Kidney capillary endothelial cell (primary cell): ENCODE measurements at regions not wholly inside any gene's neighbourhood (a gene's known extent, or its start where the extent isn't known, plus 50 kb on each side); places are given as distances from the start of the nearest gene placed in this dataset.
"Not testable (repeated sequence)": the region's sequence is repeated elsewhere in the genome, so short reads cannot be mapped to it uniquely, and the experiment has no call there.

Experiments
- DNase-seq: peaks from one replicate; pipeline ENCODE4 v3.0.0-alpha.2; 2018; ENCODE audit warnings: low spot score

DNA sequence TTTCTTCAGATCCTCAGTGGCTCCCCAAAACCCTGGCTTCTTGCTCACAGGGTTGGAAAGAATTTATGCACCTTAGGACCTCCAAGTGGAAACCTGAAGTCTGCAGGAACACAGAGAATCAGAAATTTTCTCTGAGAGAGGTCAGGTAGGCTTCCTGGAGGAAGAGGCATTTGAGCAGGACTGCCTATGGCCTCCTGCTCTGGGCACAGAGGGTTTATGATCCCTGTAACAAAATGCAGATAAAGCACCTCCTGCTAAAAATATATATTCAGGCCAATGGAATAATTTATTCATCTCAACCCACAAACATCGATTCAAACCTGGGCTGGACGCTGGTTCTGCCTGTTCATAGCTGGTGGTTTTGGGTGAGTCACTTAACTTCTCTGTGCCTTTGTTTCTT, 68.1 kb upstream of the FGF3 start:
- no peak for DNase-seq

DNA sequence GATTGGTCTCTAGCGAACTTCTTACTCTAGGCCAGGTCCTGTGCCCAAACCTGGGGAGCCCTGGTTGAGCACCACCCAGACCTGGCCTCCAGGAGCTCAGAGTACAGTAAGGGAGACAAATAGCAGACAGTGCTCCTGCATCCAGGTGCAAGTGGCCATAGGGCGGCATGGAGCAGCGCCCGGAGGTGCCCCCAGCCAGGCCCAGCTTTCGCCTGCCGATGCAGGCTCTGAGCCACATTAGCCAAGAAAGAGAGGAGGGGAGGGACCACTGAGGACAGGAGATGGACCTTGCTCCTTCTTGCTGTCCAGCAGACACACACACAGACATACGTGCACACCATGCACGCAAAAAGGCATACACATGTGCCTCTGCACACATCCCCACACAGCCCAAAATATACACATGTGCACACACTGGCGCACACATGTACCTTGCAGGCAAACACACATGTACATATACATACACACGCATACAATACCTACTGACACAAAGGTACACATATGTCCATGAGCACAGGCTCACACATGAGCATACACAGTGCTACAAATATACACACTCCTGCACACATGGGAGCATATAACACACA, 68.7 kb upstream of the FGF3 start:
- no peak for DNase-seq

DNA sequence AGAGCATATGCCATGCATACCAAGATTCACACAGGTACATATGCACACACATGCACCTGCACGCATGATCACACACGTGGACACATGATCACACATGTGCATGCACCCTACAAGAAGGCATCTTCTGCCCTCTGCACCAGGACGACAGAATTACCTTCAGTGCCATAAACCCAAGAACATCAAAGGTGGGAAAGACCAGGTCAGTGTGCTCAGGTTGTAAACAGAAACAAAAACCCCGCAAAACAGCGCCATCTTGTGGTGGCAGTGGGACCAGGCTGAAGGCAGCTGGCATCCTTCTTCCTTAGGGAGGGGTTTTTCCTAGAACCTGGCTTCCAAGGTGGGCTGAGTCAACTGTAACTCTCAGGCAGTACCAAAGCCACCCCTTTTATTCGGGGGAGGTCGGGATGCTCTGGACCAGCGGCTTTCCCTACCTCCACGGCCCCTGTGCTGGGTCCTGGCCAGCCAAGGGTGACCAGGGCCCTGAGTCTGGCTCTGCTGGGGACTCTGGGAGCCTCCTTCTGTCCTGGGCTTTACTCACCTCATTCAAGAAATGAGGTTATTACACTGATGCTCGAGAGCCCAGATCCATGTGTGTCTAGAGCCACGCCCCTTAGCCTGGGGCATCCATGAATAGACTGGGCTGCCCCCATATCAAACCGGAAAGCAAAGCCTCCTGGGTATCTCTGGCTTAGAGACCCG, 69.4 kb upstream of the FGF3 start:
- peak; percentile 44 for DNase-seq

DNA sequence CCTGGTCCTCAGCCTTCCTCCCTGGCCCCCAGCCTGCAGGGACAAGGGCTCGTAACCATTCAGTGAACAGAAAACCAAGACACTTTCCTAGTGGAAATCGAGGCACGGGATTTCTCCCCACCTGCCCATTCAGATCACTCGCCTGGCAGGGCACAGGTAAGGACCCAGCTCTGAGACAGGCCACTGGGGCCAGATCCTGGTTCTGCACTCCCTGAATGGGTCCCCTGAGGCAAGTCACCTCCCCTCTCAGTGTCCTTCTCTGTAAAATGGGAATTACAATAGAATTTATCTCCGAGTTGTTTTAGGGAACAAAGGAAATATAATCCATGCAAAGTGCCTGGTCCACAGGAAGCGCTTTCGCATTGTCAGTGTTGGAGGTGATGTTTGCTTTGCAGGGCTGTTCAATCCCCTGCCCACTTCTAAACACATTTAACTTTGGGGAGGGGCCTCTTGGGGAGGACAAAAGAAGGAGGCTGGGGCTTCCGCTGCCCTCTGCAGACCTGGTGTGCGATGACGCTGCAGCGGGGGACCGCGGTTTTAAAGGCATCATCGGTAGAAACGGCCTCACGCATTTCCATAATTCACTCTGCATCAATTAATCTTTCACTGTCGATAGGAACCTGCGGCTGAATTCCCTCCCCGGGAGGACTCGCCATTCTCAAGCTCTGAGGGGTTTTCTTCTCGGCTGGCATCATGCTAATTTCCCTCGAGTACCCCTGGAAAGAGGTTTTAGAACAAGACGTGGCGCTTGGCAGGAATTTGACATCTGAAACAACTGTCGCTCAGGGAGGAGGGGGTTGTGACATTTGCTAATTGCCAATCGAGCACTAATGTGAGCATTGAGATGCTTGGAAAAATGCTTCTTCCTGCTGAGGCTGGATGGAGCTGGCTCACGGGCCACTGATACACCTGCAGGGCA, 70.4 kb upstream of the FGF3 start:
- DNase-seq: no peak

DNA sequence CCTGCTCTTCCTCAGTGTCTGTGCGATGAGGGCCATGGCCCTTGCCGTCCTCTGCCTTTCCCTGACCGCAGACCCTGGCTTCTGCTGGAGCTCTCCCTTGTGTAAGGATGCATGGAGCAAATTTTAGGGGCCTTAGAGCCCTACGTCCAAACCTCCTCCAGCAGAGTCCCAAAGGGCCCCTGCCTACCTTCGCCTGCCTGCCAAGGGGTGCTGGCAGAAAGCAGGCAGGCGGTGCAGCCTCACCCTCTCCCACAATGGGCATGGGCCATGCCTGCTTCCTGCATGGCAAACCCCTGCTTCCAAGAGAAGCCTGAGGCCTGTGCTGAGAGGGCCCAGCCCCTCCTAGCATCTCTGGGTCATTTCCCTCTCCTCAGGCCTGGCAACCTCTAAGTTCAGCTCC, 71.3 kb upstream of the FGF3 start:
- DNase-seq: no peak

DNA sequence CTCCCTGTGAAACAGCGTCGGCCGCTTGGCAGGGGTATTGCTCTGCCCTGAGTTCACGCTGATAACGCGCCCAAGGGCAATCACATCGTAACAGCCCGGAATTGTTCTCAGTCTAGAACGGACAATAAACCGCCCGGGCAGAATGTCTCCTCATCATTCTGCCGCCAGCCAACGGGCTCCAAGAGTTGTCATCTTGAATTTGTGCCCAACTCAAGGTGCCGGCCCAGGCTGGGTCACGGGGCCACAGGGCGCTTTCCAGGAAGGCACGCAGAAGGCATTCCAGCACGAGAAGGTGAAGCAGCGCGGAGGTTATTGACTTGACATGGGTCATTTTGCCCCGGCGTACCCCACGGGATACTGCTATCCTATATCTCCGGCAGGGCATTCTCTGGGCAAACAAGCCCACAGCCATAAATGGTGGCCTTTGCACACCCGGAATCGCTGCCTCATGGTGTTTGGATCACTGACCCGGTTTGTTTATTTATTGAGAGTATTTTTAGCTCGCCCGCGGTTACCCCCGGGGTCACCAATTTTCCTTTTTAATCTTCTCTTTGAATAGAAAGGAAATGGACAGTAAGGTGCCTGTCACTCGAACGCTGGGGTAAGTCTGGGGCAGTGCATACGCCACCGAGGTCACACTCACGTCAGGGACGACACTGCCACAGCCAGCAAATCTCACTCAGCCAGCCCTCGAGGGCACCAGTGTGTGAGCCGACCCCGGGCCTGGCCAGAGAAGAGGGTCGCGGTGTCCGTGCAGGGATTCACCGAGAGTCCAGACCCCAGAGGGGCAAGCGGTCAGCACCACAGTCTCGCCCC, 72.4 kb upstream of the FGF3 start:
- DNase-seq: no peak

DNA sequence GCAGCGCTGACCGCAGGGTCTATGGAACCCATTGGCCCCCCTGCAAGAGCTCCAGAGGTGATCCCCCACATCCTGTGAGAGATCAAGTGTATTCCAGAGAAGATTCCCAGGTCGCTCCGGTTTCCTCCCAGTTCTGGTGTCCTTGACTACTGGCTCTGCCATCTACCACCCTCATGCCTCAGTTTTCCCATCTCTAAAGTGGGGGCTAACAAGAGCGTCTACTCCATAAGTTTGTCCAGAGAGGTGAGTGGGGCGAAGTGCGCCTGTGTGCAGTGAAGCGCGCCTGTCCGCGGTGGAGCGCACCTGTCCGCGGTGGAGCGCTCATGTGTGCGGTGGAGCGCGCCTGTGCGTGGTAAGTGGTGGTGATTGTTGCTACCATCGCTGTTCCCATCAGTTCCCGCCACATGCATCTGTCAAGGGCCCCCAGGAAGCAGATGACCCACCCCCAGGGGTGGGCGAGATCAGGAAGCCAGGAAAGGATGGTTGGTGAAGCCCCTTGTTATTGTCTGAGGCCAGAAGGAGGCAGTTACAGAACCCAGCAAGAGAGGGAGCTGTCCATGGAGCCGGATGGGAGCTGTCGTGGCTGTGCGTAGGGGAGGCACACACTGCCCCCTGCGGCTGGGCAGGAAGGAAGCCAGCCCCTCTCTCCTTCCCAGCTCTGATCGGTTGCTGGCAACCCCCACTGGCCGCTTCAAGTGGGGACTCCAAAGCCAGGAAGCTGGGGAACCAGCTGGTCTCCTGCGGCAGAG, 73.2 kb upstream of the FGF3 start:
- DNase-seq: no peak

DNA sequence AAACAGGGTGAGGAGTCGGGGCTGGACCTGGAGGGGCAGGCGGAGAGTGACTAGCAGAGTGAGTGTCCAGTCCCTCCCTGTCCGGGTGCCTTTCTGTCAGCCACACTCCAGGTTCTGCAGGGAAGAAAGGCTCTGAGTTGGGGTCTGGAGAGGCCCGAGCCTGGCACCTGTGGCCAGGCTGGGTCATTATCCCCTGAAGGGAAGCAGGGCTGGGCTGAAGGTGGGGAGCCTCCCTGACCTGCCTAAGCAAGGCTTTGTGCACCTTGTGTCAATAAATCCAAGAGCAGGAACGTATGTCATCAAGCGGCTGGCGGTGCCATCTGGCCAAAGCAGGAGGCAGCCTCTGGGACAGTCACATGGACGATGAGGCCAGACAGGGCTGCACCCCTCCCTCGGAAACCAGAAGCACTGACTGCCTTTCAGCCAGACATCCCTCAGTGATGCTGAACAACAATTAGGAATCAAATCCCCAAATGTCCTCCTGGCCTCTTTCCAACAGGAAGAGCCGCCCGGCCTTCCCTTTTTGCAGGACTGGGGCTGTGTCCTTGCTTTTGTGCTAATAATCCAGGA, 73.9 kb upstream of the FGF3 start:
- DNase-seq: no peak

DNA sequence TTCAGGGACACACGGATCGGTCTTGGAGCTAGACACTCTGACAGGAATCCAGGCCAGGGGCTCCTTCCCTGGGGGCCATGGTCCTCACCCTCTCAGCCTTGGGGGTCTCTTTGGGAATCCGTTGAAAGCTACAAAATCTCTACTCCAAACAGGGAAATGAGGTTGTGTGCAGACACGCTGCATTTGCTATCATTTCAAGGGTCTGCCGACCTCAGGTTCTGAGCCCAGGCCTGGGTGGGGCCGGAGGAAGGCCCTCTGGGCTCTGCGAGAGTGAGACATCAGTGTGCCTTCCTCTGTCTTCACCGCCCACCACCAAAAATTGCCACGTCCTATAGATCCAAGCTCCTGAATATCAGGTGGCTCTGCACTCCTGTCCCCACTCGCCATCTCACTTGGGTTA, 74.4 kb upstream of the FGF3 start:
- DNase-seq: no peak

DNA sequence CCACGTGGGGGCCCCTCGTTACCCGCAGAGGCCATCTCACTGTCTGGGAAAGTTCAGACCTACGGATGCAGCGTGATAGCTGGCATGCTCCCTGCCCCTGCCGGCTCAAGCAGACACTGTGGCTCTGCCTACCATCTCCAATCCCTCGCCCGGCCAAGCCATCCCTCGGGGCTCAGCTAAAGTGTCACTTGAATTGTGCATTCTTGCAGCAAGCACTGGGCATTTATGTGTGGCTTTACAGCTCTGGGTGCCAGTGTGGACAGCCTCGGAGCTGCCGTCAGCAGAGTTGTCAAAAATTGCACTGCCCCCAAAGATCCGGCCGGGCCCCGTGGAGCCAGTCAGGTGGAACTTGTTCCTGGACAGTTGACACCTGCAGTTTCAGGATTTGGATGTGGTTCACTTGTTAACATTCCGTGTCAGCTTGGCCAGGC, 75.0 kb upstream of the FGF3 start:
- no peak for DNase-seq

DNA sequence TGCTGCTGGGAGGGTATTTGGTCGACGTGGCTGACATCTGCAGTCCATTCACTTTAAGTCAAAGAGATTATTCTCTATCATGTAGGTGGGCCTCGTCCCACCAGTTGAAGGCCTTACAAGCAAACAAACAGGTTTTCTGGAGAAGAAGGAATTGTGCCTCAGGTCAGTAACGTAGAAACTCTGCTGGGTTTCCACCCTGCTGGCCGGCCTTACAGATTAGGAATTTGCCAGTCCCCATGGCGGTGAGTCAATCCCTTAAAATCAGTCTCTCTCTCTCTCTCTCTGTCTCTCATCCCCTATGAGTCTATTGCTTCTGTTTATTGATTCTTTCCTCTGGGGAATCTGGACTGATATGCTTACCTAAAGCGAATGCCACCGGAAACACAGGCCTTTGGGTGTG, 75.4 kb upstream of the FGF3 start:
- DNase-seq: no peak

DNA sequence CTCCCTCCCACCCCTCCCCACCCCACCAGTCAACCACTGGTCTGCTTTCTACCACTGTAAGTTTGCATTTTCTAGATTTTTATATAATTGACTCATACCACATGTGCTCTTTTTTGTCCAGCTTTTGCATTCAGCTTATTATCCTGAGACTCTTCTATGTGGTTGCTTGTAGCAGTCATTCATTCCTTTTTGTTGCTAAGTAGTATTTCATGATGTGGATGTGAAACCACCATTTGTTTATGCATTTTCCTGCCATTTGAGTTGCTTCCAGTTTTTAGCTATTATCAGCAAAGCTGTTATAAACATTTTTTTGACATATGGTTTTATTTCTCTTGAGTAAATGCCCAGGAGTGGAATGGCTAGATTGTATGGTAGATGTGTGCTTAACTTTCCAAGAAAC, 77.0 kb upstream of the FGF3 start:
- DNase-seq: no peak

DNA sequence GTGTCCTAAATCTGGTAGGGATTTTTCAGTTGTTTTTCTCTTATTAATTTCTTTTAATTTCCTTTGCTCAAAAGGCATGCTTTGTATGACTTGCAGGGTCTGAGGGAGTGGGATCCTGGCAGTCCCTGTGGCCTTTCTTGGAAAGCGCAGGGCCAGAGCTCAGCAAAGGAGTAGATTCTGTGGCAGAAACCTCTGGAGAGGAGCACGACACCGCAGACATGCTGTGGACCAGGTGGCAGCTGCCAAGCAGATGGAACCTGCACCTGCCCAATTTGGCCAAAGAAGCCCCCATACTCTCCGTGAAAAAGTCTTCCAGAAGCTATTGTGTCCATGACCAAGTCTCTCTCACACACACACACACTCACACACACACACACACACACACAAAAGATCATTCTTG, 78.9 kb upstream of the FGF3 start:
- no peak for DNase-seq

DNA sequence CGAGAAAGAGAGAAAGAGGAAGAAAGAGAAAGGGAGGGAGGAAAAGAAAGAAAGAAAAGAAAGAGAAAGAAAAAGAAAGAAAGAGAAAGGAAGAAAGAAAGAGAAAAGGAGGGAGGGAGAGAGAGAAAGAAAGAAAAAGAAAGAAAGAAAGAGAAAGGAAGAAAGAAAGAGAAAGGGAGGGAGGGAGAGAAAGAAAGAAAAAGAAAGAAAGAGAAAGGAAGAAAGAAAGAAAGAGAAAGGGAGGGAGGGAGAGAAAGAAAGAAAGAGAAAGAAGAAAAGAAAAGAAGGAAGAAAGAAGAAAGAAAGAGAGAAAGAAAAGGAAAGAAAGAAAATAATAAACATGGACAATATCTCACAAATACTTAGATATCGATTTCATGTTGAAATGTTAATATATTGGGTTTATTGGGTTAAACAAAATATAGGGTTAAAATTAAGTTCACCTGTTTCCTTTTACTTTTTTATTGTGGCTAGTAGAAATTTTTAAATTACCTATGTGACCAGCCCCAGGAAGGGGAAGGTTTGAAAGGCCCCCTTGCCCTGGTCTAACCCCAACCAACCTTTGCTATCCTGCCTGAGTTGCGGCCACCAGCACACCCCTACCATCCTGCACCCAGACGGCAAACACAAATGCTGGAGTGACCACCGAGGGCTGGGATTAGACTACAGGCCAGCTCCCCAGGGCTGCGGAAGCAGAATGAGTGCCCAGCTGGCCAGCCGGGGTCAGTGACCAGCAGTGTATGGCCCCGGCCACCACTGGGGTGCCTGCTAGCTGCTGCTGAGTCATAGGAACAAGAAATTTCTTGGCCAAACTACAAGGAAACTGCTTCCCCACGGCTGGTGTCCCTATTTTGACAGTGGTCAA, 81.0 kb upstream of the FGF3 start:
- DNase-seq: peak; percentile 40

DNA sequence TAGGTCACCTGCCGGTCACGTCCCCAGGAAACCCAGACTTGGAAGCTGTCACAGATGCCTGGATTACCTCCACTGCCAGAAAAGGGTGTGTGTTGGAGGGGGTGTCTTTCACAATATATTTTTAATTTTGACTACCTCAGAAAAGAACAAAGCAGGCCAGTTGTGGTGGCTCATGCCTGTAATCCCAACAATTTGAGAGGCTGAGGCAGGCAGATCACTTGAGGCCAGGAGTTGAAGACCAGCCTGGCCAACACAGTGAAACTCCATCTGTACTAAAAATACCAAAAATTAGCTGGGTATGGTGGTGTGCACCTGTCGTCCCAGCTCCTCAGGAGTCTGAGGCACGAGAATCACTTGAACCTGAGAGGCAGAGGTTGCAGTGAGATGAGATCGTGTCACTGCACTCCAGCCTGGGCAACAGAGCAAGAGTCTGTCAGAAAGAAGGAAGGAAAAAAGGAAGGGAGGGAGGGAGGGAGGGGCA, 81.6 kb upstream of the FGF3 start:
- not testable (repeated sequence) for DNase-seq

DNA sequence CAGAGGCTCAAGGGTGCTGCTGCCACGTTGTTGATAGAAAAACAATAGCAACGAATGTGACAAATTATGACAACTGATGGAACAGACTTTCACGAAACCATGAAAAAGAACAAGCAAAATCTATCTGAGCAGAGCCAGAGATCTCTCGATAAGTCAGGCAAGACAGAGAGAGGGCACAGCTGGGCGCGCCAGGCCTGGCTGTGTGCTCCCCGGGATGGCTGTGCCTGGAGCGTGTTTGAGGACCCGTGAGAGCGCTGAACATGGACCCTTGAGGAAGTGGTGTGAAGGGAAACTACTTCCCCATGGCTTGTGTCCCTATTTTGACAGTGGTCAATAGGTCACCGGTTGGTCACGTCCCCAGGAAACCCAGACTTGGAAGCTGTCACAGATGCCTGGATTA, 83.1 kb upstream of the FGF3 start:
- no peak for DNase-seq

DNA sequence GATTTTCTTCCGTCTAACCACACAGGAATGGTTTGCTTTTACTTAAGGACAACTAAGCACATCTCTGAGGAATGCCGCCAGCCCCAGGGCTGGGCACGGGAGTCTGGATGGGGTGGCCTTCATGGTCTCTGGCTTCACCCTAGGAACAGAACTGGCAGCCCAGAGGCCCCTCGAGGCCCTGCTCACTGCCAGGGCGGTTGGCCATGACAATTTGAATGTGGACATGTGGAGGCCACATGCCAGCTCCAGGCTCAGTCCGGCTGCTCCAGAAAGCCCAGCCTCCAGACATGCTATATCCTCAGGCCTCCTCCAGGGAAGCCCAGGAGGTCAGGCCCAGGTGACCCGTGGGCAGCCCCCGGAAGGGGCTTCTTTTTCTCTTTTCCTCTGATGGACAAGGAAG, 84.0 kb upstream of the FGF3 start:
- no peak for DNase-seq

DNA sequence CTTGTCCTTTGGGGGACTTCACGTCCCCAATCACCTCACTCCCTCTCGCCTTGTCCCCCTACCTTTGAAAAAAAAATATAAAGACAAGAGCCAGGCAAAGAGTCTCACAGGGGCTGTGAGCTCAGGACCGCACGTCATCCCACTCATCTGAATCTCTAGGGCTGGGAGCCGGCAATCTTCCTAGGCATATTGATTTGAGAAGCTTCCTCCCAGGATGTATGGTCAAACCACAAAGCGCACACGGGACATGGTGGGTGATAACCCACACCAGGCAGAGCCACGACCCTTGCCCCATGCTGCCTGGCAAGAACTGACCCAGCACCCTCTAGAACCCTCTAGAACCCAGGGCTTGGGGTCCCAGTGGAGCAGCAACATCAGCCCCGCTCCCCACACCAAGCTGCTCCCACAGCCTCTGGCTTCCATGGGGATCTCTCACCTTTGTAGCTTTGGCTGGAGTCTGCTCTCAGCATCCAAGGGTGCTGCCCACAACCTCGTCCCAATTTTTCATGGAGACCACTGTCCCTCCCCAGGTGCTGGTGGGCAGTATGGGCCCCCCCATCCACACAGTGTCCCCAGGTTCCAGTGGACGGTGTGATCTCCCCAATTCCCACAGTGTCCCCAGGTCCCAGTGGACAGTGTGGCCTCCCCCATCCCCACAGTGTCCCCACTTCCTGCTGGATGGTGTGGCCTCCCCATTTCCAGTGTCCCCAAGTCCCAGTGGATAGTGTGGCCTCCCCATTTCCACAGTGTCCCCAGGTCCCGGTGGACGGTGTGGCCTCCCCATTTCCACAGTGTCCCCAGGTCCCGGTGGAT, 85.2 kb upstream of the FGF3 start:
- no peak for DNase-seq

DNA sequence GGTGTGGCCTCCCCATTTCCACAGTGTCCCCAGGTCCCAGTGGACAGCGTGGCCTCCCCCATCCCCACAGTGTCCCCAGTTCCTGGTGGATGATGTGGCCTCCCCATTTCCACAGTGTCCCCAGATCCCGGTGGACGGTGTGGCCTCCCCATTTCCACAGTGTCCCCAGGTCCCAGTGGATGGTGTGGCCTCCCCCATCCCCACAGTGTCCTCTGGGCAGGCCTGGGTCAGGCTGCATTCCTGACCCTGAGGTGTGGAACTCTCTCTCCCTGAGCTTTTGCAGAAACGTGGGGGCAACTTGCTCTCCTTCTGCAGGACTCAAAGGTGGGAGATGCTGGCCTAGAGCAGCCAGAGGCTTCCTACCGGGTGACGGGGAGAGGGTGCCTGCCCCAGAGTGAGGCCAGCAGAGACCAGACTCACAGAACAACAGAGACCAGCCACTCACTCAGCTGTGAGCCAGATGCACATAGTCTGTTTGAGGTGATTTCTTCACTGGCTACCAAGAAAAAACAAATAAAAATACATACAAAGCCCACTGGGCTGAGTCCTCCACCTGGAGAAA, 85.8 kb upstream of the FGF3 start:
- DNase-seq: no peak
